DND-41 (cell line): ENCODE measurements at regions not wholly inside any gene's neighbourhood (a gene's known extent, or its start where the extent isn't known, plus 50 kb on each side); places are given as distances from the start of the nearest gene placed in this dataset.

Source experiments
- EZH2 ChIP-seq: IDR thresholded peaks from 3 replicates; pipeline ENCODE4 v1.6.1; 2012; ENCODE audit warnings: borderline replicate concordance, low read depth, mild to moderate bottlenecking, moderate library complexity, low read length, inconsistent platforms; ENCODE audit not compliant: severe bottlenecking
- TF ChIP-seq, protein P1 (sequence below): IDR thresholded peaks from 2 replicates; pipeline ENCODE4 v1.5.1; 2012; ENCODE audit warnings: borderline replicate concordance, low read length, moderate library complexity, mild to moderate bottlenecking; ENCODE audit not compliant: poor library complexity, severe bottlenecking; ENCODE audit errors: extremely low read depth

GRCh38 chr13:79612604-79613003 lies 131.6 kb downstream of the NDFIP2 start:
- TF ChIP-seq, protein P1, sequence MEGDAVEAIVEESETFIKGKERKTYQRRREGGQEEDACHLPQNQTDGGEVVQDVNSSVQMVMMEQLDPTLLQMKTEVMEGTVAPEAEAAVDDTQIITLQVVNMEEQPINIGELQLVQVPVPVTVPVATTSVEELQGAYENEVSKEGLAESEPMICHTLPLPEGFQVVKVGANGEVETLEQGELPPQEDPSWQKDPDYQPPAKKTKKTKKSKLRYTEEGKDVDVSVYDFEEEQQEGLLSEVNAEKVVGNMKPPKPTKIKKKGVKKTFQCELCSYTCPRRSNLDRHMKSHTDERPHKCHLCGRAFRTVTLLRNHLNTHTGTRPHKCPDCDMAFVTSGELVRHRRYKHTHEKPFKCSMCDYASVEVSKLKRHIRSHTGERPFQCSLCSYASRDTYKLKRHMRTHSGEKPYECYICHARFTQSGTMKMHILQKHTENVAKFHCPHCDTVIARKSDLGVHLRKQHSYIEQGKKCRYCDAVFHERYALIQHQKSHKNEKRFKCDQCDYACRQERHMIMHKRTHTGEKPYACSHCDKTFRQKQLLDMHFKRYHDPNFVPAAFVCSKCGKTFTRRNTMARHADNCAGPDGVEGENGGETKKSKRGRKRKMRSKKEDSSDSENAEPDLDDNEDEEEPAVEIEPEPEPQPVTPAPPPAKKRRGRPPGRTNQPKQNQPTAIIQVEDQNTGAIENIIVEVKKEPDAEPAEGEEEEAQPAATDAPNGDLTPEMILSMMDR: no peak
- TF ChIP-seq EZH2: no peak
